Eye (tissue), 1 donor: ENCODE measurements at regions not wholly inside any gene's neighbourhood (a gene's known extent, or its start where the extent isn't known, plus 50 kb on each side); places are given as distances from the start of the nearest gene placed in this dataset.
"Not testable (repeated sequence)": the region's sequence is repeated elsewhere in the genome, so short reads cannot be mapped to it uniquely, and the experiment has no call there.

Experiments
- DNase-seq: peaks from one replicate; pipeline ENCODE4 v3.0.0-alpha.2; 2015

GRCh38 chr7:81473236-81473635 is 296.6 kb downstream of the HGF start:
- DNase-seq = no peak

DNA sequence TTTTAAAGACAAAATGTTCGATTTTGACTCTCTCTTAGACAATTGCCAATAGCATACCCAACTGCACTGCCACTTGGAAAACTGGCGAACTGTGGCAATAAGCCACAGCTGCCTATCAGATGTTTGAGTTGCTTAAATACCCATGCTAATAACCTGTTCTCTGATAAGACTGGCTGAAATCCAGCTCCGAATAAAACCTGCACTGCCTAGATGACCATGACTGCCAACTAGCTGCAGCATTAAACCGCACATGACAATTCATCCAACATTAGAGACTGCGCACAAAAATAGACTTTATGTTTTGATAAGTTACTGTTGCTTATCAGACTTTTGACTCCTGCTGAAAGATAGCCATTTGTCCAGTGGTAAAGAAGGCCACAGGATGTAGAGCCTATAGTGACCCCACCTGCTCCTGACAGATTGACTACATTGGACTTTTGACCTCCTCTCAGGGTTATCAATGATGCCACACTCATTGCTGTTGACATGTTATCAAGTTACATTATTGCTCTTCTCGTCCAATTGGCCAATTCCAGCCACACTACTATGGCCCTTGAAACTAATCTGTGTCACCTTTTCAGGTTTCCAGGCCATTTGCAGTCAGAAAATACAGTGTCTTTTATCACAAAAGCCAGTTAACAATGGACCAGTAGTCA is 299.0 kb downstream of the HGF start:
- no peak for DNase-seq

DNA sequence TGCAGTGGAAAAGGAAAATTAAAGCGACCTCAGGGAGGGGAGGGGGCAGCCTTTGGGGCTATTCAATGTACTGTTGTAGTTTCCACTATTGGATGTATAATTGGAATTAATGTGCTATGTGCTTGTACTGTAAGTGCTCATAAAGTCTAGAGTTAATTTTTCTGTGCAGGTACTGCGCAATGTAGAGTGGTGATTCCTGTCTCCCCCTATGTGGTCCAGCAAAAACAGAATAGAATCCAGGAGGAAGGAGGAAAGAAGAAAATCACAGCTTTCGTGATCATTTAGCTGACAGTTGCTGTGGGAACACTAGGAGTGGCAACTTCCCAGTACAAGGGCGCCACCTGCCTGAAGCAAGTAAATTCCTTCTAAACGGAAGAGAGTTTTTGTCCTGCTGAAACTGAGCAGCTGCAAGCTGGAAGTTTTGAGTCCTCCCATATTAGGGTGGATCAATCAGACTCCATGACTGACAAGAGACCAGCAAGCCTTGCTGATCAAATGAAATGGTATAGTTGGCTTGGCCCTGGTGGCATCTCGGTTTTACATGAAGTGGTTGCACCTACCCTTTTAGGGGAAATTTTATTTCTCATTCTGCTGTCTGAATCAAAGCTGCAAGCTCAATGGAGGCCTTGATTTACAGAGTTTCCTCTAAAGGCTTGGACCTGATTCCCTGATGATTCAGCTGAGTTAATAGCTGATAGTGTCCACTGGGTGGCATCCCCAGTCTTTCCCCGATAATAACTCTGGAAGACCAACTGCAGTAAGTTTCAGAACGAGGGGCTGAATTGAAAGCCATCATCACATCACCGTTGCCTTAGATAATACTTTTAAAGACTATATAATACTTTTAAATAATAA is 299.8 kb downstream of the HGF start:
- DNase-seq = peak; percentile 88

DNA sequence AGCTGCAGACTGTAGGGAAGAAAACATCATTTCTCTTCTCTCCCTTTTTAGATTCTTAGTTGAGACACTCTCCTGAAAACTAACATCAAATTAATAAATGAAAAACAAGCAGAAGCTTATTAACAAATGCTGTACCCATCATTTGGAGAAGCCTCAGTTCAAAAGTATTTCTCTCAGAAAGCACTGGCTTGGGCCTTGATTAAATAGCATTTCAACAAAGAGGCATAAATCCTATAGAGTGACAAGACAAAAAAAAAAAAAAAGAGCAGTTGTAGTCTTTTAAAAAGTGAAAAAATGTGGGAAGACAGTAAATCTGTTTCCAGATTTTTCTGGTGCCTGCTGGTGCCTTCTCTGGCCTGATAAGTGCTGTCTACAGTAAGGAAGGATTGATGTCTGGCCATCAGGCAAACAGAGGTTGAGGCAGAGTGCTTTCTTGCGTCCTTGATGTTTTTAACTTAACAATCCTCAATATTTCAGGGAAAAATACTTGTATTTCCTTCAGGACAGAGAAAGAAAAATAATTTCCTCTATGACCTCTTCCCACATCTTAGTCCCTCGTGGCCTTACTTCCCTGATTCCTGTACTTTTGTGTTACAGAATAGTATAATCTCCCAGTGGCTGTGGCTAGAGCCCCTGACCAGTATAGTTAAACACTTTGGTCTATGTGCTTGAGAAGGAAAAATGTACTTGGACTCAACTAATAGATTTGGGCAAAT is 300.5 kb downstream of the HGF start:
- DNase-seq = no peak

GRCh38 chr7:81468526-81468925 is 301.3 kb downstream of the HGF start:
- no peak for DNase-seq

GRCh38 chr7:81467964-81468363 is 301.9 kb downstream of the HGF start:
- no peak for DNase-seq

DNA sequence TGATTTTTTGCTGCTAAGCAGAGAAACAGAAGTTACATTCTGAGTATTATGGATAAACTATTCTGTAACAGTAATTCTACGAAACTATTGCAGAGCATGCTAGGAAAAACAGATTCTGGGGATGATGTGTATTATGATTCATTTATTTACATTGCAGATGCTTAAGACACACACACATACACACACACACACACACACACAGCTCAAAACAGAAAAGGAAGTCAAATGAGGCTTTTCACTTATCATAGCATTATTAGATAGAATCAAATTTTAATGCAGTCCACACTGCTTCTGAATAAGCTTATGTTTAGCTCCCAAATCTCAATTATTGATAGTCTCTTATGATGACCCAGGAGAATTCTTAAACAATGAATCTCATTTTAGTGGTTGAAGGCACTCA is 307.2 kb downstream of the HGF start:
- DNase-seq = no peak

- DNase-seq = no peak
Observed at GRCh38 chr7:81460250-81461045, 309.4 kb downstream of the HGF start.

GRCh38 chr7:81459485-81459884 is 310.4 kb downstream of the HGF start:
- no peak for DNase-seq

DNA sequence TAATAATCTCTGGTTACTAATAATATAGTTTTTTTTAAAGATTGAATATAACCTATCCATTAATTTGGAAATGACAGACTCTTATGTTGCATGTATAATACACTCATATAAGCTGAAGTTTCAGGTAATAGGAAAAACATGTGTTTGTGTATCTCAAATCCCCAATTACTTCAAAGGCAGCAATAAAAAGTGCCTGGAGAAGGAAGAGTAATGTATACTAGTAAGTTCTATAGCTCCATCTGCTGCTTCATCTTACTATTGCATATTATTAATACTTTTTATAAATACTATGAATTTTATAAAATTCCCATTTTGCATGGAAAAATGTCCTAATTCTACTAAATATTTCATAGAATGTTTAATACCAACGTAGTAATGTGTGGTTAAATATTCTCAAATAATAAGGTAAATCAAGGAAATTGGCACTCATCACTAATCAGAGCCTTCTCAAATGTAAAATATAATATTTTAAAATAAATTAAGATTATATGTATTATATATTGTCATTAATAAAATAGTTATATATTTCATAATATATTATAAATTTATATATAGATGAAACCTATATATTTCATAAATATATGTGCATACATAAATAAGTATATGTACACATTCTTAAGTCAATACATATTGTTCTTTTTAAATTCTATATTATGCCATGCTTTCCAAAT is 311.9 kb downstream of the HGF start:
- DNase-seq = peak; percentile 52

DNA sequence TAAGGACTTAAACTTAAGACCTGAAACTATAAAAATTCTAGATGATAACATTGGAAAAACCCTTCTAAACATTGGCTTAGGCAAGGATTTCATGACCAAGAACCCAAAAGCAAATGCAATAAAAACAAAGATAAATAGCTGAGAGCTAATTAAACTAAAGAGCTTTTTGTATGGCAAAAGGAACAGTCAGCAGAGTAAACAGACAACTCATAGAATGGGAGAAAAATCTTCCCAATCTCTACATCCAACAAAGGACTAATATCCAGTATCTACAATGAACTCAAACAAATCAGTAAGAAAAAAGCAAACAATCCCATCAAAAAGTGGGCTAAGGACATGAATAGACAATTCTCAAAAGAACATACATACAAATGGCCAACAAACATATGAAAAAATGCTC is 316.1 kb downstream of the HGF start:
- not testable (repeated sequence) for DNase-seq

DNA sequence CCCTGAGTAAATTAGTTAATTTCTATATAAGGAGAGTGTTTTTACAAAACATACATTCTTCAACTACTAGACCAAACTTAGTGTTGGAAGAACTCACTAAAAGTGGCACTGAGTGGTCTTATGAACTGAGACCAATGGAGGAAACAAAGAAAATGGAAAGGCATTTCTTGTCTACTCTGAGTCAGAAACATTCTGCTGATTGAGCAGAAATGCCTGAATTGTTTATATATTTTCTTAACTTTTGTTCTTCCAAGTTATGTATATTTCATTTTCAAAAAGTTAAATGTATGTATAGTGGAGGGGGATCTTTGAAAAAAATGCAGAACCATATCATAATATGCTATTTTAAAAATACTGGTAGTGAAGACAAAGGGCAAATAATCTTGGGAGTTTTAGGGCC is 320.7 kb downstream of the HGF start:
- no peak for DNase-seq

DNA sequence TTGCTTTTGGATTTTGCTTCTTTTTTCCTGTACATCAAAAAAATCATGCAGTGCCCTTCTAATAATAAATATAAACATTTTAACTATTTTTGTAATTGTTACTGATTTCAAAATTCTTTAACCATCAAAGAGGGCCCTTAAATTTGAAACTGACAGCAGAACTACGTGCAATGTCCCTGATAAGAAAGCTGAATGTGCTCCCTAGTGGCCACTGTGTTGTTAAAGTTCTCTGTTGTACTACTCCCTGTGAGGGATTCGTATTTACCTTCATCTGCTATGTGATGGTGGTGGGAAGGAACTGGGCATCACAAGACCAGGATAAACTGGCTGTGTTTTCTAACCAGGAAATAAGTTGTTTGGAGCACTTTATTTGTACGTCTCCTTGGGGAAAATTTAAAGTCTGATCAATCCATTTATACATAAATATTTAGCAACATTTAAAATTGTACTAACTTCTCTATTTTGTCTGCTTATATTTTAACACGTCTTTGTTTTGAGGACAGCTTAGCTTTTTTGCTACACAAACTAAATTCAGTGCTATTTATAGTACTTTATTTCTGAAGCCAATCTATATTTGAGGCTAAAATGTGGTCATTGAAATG is 322.4 kb downstream of the HGF start:
- peak; percentile 40 for DNase-seq

- no peak for DNase-seq
Observed at GRCh38 chr7:81446212-81446611, 323.6 kb downstream of the HGF start.

- no peak for DNase-seq
Observed at GRCh38 chr7:81445462-81445861, 324.4 kb downstream of the HGF start.

DNA sequence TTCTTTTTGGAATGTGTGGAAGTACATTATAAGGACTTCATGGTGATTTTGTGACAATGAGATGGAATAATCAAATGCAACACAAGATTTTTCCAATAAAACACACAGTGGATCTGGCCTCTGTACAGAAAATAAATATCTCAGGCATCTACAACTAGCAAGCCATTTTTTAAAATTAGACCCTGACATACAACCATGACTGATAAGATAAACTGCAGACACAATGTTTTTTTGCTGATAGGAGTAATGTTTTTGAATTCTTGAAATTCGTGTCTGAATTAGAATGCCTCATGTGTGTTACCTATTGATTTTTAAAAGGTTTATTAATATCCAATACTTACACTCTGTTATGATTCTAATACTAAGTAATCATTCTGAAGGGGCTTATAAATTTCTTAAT is 328.1 kb downstream of the HGF start:
- no peak for DNase-seq

DNA sequence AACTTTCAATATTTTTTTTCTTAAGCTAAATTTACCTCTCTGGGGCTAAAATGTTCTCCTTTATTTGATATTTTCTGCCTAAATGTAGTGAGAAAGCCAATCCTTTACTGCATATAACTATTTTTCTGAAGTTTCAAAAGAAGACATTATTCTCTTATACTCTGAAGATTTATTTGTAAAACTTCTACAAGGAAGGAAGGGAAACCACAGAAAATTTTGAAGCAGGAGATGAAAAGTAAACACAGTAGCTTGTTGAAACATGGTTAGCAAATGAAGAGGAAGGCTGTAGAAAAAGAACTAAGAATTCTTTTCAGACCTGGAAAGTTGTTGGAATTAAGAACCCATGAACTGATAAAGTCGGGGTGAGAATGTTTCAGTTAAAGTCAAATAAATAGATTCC is 330.3 kb downstream of the HGF start:
- no peak for DNase-seq

DNA sequence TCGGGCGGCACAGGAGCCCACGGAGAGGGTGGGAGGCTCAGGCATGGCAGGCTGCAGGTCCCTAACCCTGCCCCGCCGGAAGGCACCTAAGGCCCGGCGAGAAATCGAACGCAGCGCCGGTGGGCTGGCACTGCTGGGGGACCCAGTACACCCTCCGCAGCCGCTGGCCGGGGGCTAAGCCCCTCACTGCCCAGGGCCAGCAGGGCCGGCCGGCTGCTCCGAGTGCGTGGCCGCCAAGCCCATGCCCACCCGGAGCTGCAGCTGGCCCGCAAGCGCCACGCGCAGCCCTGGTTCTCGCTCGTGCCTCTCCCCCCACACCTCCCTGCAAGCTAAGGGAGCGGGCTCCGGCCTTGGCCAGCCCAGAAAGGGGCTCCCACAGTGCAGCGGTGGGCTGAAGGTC is 332.7 kb downstream of the HGF start:
- not testable (repeated sequence) for DNase-seq

DNA sequence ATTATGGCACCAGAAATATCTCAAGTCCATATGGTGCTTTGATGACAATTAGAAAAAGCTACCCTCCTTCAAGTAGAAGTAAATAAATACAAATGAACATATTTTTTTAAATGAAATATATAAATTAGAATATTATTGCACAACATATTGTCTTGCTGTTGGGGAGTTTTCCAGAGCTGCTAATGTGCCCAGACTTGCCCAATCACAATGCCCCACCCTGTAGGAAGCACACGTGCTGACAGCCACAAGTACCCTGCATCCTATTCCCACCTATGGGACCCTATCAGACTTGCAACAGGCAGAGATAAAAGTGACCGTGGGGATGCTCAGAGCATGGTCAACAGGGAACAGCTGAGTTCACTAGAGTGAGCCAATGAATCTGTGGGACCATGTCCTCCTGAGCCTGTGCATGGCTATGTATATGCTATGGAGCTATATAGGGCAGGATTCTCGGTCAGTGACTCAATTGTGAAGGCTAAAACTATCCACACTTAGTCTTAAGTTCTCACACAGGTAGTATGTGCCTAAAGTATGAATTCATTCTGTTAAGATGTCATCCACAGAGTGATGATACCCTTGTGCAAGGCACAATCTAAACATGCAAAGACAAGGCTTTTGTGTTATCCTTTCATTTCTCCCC is 336.0 kb downstream of the HGF start:
- DNase-seq = no peak

- peak; percentile 39 for DNase-seq
Observed at GRCh38 chr7:81433206-81433605, 336.6 kb downstream of the HGF start.

- peak; percentile 17 for DNase-seq
Observed at GRCh38 chr7:81430761-81431160, 339.1 kb downstream of the HGF start.
